HG02623 (cell line): ENCODE measurements at regions not wholly inside any gene's neighbourhood (a gene's known extent, or its start where the extent isn't known, plus 50 kb on each side); places are given as distances from the start of the nearest gene placed in this dataset.
"Not testable (repeated sequence)": the region's sequence is repeated elsewhere in the genome, so short reads cannot be mapped to it uniquely, and the experiment has no call there.

Source experiments
- ATAC-seq: cut with Tn5 transposase; IDR thresholded peaks from one replicate; pipeline ENCODE4 v1.9.1; 2021; ENCODE audit warnings: moderate library complexity; ENCODE audit not compliant: unreplicated experiment

GRCh38 chr3:153956613-153957012 is 164.6 kb upstream of the ARHGEF26 start:
- no peak for ATAC-seq

- no peak for ATAC-seq
Observed at GRCh38 chr3:153957421-153957820, 163.8 kb upstream of the ARHGEF26 start.

- no peak for ATAC-seq
Observed at GRCh38 chr3:153958635-153959595, 162.3 kb upstream of the ARHGEF26 start.

- ATAC-seq, result no peak
Observed at GRCh38 chr3:153960458-153961074, 160.6 kb upstream of the ARHGEF26 start.

- no peak for ATAC-seq
Observed at GRCh38 chr3:153961494-153961893, 159.7 kb upstream of the ARHGEF26 start.

- no peak for ATAC-seq
Observed at GRCh38 chr3:153963012-153963411, 158.2 kb upstream of the ARHGEF26 start.

- no peak for ATAC-seq
Observed at GRCh38 chr3:153967260-153967659, 153.9 kb upstream of the ARHGEF26 start.

- ATAC-seq, result peak; percentile 40
Observed at GRCh38 chr3:153970047-153970446, 151.1 kb upstream of the ARHGEF26 start.

- no peak for ATAC-seq
Observed at GRCh38 chr3:153970741-153971347, 150.3 kb upstream of the ARHGEF26 start.

GRCh38 chr3:153972862-153973261 is 148.3 kb upstream of the ARHGEF26 start:
- peak; percentile 59 for ATAC-seq

- ATAC-seq, result peak; percentile 53
Observed at GRCh38 chr3:153973722-153974265, 147.4 kb upstream of the ARHGEF26 start.

GRCh38 chr3:153974614-153975013 is 146.6 kb upstream of the ARHGEF26 start:
- no peak for ATAC-seq

- ATAC-seq, result no peak
Observed at GRCh38 chr3:153976891-153977554, 144.2 kb upstream of the ARHGEF26 start.

- ATAC-seq, result no peak
Observed at GRCh38 chr3:153978006-153978405, 143.2 kb upstream of the ARHGEF26 start.

GRCh38 chr3:153979418-153980251 is 141.6 kb upstream of the ARHGEF26 start:
- no peak for ATAC-seq

GRCh38 chr3:153980252-153980590 is 141.0 kb upstream of the ARHGEF26 start:
- no peak for ATAC-seq

GRCh38 chr3:153997364-153997763 is 123.8 kb upstream of the ARHGEF26 start:
- ATAC-seq, result not testable (repeated sequence)

GRCh38 chr3:154003649-154004048 is 117.5 kb upstream of the ARHGEF26 start:
- ATAC-seq, result no peak

- no peak for ATAC-seq
Observed at GRCh38 chr3:154011036-154011435, 110.2 kb upstream of the ARHGEF26 start.

GRCh38 chr3:154013736-154014135 is 107.5 kb upstream of the ARHGEF26 start:
- no peak for ATAC-seq
